CD1c-positive myeloid dendritic cell (primary cell): ENCODE measurements at regions not wholly inside any gene's neighbourhood (a gene's known extent, or its start where the extent isn't known, plus 50 kb on each side); places are given as distances from the start of the nearest gene placed in this dataset.
A peak's percentile ranks its signal among the peaks of the same experiment; 100 is the strongest.
"Not testable (repeated sequence)": the region's sequence is repeated elsewhere in the genome, so short reads cannot be mapped to it uniquely, and the experiment has no call there.

ENCODE experiments used
- DNase-seq: peaks from one replicate; pipeline ENCODE4 v3.0.0-alpha.2; 2016; ENCODE audit errors: extremely low spot score

DNA sequence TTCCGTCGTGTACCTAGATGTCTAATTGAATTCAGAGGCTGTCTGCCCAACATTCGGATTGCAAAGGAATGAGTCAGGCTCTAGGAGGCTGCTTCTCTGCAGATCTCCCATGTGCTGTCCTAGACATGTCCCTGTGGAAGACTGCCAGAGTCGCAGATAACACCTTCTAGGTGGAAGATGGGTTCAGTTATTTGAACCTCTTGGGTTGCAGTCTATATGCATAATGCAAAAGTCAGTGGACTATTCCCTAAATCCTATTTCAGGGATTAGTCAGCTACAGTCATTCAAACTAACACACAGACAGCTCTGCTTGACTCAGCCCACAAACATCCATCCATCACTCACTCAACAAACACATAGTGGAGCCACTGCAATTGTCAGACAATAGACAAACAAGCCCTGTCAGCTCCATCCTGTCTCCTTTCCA is 300.0 kb upstream of the CTNNB1 start:
- DNase-seq = no peak

DNA sequence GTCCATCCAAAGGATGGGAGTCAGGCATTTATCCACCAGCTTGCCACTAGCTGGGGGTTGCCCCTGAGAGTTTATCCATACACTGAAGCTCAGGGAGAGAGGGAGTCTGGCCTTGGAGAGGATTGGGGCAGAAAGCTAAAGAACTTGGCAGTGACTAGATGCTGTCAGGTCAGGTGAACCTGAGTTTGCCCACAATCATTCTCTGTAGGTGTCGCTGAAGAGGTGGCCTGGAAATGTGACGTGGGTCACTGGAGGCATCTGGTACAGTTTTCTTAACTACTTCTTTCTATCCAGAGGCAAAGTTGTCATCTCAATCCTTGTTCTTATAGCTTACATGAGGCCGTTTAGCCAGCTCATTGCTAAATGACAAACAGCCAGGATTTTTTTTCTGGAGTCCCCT is 298.0 kb upstream of the CTNNB1 start:
- no peak for DNase-seq

DNA sequence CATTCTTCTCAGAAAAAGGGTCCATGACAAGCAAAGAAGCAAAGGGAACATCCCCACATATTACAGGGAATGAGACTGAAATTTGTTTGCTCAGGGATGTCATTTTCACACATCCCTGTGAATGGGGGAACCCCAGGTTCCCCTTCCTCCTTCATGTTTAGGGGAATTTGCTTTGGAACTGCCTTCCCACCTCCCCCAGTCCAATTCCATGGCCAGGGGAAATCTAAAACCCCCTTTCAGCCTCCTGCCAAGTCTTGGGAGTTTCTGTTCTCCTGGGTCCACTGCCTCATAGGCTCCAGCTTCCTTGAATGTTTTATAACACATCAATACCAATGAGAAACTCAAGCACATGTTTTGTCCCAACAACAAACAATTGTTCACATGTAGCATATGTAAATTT is 297.5 kb upstream of the CTNNB1 start:
- no peak for DNase-seq

DNA sequence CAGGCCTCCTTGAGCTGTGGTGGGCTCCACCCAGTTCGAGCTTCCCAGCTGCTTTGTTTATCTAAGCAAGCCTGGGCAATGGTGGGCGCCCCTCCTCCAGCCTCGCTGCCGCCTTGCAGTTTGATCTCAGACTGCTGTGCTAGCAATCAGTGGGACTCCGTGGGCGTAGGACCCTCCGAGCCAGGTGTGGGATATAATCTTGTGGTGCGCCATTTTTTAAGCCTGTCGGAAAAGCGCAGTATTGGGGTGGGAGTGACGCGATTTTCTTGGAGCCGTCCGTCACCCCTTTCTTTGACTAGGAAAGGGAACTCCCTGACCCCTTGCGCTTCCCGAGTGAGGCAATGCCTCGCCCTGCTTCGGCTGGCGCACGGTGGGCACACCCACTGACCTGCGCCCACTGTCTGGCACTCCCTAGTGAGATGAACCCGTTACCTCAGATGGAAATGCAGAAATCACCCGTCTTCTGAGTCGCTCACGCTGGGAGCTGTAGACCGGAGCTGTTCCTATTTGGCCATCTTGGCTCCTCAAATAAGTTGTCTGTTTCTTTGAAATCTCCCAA is 291.3 kb upstream of the CTNNB1 start:
- DNase-seq = not testable (repeated sequence)

DNA sequence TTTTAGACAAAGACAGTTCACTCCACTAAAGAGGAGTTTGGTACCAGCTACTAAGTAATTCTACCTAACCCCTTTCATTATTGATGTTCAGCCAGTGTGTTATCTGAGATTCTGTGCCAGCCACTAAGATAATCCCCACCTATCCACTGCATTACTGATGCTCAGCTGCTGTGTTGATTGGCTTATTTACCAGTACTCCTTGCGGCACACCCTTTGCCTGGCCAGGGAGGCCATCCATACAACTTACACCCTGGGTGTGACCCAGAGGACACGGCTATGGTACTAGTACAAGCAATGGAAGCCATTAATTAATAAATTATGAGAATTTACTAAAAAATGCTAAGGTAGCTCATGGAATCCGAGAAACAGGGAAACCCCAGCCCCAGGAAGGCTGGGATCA is 290.7 kb upstream of the CTNNB1 start:
- DNase-seq = no peak

DNA sequence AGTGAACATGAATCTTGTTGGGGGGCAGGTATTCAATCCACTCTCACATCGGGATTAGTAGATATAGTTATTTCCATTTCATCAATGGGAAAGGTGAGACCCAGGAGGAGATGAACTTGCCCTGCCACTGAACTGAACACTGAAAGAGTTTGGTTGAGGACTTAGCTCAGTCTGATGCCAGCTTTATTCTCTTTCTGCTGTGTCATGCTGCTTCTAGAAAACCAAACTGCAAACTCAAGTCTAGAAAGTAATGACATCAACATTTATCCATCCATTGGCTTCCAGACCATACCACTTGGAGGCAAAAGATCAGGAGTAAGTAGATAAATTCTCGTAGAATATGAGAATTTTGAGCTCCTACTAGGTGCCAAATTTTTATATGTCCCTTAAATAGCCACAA is 288.0 kb upstream of the CTNNB1 start:
- DNase-seq = no peak

DNA sequence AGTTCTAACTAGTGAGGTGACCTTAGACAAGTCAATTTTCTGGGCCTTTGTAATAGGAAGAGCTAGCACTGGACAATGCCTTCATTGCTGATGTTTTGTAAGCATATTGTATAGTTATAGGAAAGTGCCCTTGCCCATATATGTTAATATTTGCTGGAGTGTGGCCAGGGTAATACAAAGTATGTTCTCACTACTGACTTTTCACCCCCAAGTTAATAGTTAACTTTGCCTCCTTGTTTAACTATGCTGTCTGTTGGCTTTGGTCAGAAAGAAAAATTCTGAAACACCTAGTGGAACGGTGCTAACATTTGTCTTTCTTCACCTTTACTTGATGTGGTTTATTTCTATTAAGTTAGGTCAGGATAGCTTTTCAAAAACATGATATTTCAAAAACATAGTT is 287.4 kb upstream of the CTNNB1 start:
- no peak for DNase-seq

DNA sequence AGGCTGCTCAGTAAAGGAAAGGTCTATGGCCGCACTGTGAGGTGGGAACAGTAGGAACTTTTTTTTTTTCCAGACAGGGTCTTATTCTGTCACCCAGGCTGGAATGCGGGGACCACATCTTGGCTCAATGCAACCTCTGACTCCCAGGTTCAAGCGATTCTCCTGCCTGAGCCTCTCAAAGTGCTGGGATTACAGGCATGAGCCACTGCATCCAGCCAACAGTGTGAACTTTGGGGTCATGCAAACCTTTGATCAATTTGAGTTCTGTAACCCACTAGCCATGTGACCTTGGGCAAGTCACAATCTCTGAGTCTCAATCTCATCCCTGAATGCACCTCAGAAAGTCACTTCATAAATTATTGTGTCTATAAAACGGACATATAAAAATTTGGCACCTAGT is 286.8 kb upstream of the CTNNB1 start:
- no peak for DNase-seq

DNA sequence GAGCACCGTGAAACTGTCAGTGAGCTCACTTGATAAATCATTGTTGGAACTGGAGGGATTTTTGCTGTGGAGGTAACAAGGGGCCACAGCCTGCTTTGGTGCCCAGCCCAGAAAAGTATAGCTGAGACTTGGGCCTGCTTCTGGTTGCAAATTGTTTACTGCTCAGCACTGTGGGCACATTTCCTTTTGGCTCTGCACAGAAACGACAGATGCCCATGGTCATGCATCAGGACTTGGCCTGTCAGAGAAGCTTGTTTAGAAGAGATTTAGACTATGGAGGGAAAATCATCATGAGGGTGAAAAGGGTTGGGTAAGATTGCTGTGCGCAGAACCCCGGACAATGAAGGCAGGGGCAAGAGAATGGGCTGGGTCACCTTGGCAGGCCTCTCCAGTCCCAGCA is 286.1 kb upstream of the CTNNB1 start:
- no peak for DNase-seq

DNA sequence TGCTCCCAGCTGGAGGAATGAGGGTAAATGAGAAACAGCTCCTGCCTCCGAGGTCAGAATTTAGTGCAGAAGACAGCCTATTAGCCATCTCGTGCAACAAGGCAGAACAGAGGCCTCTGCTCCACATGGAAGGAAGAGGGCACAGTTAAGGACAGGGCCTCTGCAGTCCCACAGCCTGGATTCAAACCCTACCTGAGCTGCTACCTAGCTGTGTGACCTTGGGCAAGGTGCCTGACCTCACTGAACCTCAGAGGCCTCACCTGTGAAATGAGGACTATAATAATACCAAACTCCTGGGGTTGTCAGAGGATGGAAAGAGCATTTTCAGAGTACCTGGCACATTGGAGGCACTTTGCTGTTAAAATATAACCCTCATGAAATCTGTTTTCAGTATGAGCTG is 285.7 kb upstream of the CTNNB1 start:
- no peak for DNase-seq

DNA sequence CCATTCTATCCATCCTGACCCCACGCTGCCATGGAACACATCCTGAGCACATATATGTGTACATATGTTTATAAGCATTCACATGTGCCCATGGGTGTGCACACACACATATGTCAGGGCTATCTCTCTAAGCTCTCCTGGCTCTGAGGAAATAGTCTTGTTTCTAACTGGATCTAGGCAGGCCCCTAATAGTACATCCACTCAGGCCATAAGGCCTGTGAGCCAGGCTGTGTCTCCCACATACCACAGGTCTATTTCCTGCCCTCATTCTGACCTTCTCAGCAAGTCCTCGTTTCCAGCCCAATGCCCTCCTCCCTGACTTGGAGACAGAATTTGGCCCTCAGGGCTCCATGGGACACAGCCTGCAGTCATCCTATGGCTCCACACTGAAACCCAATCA is 284.8 kb upstream of the CTNNB1 start:
- no peak for DNase-seq

DNA sequence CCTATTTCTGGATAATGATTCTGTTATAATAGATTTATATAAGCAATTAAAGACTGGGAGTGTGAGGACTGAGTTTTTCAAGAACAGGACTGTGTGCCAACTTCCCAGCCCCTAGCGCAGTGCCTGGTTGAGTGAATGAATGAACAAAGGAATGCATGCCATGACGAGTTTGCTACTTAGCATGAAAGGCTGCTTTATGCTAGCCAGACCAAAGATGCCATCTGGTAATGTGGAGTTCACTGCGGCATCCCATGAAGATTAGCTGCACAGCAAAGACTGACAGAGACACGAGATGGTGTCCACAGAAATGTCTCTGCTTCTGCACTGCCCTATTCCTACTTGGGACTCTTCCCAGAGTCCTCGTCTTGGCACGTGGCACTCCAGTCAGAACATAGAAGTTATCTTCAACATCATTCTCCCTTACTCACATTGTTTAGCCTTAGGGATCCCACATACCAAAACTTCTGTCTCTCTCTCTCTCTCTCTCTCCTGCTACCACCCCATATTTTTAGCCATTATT is 283.9 kb upstream of the CTNNB1 start:
- DNase-seq = no peak

DNA sequence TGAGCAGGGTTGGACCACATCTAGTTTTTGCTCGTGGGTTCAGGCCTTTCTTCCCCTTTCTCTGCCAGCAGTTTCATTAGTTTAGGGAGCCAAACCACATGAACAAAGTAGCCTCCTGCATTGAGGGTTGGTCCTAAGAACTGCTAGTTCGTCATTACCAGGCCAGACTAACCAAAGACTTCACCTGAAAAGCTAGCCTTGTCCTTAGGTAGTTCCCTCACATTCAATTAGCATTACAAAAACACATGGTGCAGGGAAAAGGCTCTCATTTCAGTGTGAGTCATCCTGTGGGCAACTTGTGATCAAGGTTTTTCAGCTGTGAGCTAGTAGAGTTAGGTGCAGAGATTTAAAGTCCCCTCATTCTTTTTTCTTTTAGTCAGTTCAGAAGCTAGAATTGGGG is 279.3 kb upstream of the CTNNB1 start:
- no peak for DNase-seq

DNA sequence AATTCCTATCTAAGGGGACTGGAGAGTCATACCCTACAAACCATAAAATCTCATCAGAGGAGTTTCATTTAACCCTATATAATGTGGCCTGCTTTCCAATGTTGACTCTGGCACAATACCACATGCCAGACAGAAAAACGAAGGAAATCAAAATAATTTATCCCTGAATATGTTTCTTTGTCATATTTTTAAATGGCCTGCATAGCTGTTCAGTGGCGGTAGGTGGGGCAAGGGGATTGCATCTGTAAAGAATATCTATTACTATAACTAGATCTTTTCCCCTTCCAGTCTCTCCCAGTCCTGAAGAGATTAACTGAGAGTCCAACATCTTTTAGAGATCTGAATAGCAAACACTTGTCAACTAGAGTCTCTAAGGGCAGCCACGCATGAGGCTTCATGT is 278.1 kb upstream of the CTNNB1 start:
- no peak for DNase-seq

DNA sequence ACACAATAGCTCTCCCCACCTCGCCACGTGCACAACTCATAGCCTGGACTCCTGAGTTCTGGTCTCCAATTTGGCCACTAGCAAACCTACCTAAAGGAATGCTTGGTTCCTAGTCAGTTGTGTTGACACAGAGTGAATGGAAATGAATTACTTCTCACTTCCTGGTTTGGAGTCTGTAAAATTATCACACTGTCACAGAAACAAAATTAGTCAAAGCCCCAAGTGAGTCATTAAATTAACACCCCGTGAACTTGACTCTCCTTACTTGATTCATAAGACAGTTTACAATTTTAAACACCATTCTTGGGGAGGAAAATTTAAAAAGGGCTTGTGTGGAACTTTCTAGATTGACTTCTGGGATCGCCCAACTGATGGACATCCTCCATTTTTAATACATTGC is 276.2 kb upstream of the CTNNB1 start:
- DNase-seq = peak; percentile 32

DNA sequence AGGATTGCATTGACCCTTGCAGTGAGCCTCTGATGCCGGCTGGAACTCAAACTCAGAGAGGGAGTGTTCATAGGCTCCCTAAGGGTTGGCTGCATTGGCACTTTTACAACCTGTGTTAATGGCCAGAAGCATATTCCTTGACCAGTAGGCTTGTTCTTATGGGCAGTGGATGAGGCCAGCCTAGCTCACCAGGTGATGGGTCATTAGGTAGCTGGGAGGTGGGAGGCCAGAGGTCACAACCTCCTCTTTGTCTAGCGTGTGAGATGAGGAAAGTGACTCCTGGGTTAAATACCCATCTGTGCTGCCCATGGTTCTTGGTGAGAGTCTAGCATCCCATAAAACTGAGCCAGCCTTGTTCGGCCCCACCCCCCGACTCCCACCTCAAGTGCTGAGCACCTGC is 275.7 kb upstream of the CTNNB1 start:
- no peak for DNase-seq

DNA sequence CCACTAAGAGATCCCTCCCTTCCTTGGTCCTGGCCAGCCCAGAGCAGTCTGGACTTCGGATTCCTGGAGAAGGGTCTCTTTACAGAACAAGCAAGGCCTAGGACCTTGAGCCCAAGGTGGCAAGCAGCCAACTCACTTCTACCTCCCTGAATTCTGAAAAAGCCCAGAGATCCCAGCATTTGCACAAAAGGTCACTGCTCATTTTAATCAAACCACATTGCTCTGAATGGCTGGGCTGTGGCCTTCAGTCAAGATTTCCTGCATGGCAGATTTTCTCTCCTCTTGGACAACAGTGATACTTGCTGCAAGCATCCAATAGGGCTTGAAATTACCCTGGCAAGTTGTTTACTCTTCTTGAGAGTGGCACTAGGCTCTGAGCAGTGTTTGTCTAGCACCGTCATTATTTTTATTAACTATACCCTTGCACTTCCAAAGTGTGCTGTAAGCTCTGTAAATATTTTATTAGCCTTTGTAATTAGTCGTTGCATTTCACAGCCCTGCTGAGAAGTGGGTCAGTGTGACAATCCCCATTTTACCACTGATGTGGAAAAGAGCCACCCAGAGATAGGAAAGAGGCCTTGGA is 274.7 kb upstream of the CTNNB1 start:
- DNase-seq = no peak

DNA sequence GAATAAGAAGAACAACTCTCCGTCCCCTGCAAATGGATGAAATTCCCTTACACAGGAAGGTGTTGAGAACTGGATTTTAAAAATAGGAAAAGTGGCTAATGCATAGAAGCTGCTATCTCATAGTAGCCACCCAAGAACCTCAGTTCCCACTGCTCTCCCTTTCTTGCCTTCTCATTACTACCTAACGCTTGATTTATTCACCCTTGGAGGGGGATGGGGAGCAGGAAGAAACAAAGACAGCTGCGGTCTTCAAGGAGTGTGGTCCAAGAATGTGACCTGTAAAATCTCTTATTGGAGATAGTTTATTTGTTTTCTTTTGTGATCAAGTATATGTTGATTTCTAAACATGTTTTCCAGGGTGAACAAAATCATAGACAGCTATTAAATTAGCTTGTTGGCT is 274.1 kb upstream of the CTNNB1 start:
- no peak for DNase-seq

DNA sequence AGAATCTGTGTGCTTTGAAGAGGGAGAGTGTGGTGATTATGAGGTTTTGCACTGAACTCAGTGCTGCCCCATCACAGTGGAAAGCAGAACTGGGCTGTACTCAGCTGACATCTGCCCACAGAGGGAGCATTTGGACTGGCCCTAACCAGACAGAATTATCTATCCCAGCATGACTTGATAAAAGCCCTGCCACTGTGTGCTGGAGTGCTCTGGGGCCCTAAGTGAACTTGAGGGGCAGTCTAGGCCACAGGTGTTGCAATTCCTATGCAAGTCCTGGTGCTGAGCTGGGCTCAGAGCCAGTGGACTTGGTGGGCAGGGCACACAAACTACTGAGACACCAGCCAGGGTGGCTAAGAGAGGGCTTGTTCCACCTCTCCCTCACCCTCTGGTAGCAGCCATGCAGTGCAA is 269.2 kb upstream of the CTNNB1 start:
- peak; percentile 54 for DNase-seq

DNA sequence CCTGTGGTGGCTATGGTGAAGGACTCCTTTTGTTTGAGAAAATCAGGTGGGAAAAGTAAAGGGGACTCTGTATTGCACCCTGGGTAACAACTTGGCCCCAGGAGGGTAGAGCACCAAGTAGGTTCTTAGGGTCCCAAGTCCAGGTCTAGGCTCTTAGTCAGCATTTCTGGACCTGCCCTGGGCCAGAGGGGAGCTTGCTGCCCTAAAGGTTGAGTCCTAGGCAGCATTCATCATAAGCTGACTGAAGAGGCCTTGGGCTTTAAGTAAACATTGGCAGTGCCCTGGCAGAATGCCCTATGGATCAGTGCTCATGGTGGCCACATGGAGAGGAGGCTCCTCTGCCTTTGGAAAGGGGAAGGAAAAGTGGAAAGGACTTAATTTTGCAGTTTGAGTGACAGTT is 268.5 kb upstream of the CTNNB1 start:
- no peak for DNase-seq

DNA sequence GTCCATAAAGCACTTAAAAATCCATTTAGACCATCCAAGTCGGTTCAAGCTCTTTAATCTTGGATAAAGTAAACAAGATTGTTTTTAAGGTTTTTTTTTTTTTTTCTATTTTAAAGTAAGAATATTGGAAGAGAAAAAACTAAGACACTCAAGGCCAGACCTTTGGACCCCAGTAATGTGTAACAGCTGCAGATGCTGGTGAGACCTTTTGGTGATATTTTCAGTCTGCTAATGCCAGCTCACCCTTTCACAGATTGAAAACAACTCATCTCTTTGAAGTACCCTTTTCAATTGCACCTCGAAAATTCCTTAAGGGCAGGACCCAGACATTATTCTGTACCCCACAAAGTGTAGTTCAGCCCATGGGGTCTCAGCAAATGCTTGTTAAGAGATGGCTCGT is 260.7 kb upstream of the CTNNB1 start:
- DNase-seq = no peak

DNA sequence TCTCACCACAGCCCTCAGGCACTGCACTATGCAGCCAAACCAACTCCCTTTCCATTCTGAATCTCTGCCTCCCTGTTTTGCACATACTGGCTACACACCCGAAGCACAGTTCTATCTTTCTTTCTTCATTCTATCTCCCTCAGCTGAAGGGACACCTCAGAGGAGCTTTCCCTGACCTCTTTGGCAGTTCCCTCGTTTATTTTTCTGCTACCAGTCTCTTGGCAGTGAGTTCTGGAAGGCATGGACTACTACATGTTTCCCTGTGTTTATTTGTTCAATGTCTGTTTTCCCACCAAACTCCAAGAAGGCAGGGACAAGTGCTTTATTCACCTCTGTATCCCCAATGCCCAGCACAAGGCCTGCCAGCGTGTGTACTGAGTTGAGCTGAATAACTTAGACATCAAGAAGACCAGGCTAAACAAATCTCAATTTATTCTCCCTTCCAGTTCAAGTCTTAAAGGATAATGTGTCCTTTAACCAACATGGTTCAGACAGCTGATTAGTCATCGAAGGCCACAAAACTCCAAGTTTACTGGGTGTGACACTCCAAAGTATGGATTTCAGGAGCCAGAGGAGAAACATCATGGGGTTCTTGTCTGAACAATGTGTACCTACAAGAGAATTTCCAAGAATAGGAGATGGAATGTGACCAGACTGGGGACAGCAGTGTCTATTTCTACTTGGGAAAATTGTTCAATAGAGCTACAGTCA is 260.1 kb upstream of the CTNNB1 start:
- DNase-seq = no peak

DNA sequence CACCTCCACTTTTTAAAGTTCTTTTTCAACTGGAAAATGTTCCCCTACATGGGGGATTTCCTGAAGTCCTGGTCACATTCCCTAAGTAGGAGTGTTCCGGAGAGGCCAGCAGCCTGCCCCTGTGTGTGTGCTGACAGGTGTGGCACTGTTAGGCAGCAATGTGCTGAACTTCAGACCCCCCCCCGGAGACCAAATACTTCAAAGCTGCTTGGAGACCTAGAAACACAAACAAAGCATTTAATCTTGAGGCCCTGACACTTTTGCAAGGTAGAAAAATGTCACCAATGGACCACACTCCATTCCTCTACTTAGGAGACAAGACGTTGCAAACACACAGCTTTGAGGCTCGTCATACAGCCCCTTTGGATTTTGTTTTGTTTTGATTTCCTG is 259.6 kb upstream of the CTNNB1 start:
- DNase-seq = no peak

DNA sequence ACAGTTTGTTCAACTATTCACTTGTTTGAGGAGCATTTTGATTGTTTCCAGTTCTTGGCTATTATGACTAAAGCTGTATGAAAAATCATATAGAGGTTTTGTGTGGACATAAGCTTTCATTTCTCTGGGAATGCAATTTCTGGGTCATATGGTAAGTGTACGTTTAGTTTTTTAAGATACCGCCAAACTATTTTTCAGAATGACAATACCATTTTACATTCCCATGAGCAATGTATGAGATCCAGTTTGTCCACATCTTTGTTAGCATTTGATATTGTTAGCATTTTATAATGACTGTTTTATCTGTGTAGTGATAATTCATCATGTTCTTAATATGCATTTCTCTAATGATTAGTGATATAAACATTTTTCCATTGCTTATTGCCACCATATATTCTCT is 258.7 kb upstream of the CTNNB1 start:
- no peak for DNase-seq
